ENCODE measurements at regions not wholly inside any gene's neighbourhood (a gene's known extent, or its start where the extent isn't known, plus 50 kb on each side); places are given as distances from the start of the nearest gene placed in this dataset.
A peak's percentile ranks its signal among the peaks of the same experiment; 100 is the strongest.

DNA sequence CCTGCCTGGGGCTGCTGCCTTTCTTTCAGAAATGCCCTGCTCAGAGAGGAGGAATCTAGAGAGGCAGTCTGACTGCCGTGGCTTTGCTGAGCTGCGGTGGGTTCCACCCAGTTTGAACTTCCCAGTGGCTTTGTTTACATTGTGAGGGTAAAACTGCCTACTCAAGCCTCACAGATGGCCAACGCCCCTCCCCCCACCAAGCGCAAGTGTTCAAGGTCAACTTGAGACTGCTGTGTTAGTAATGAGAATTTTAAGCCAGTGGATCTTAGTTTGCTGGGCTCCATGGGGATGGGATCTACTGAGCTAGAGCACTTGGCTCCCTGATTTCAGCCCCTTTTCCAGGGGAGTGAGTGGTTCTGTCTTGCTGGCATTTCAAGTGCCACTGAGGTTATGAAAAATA is 819.2 kb downstream of the NLGN4Y start:
- TF ChIP-seq, protein P1, sequence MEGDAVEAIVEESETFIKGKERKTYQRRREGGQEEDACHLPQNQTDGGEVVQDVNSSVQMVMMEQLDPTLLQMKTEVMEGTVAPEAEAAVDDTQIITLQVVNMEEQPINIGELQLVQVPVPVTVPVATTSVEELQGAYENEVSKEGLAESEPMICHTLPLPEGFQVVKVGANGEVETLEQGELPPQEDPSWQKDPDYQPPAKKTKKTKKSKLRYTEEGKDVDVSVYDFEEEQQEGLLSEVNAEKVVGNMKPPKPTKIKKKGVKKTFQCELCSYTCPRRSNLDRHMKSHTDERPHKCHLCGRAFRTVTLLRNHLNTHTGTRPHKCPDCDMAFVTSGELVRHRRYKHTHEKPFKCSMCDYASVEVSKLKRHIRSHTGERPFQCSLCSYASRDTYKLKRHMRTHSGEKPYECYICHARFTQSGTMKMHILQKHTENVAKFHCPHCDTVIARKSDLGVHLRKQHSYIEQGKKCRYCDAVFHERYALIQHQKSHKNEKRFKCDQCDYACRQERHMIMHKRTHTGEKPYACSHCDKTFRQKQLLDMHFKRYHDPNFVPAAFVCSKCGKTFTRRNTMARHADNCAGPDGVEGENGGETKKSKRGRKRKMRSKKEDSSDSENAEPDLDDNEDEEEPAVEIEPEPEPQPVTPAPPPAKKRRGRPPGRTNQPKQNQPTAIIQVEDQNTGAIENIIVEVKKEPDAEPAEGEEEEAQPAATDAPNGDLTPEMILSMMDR (IDR thresholded peaks at IDR 0.05; ENCODE audit: low read length, missing control alignments): no peak
- H3K4me3 ChIP-seq (replicated peaks; ENCODE audit: low read depth, low read length): no peak overlapping the region
- DNase-seq (ENCODE audit: low read depth): no peak

DNA sequence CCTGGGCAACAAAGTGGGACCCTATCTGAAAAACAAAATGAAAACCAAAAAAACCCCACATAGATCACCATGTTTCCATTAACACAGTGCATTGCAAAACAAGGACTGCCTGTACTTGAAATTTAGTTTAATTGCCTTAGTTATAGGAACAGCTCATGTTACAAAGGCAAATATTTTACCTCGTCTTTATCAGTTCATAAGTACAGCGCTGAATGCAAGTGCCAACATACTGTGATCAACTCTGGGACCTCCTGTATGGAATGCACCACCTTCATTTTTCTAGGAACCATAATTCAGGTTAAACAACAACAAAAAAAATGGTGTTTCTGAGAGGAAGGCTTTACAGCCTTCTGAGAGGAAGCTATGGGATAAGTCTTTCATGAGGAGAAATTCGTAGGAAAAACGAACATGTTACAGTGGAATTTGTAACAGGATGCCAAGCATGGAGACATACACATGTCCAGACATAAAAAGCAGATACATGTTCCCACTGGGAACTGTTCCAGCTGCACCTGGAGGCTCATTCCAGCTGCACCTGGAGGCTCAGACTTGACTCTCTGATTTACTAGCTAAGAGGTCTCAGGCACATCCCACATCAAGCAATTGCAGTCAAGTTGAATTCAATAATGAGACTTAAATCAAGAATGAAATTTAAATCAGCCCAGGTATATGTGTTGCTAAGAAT is 821.3 kb downstream of the NLGN4Y start:
- DNase-seq (ENCODE audit: low read depth): no peak
- no peak overlapping the region for H3K4me3 ChIP-seq (replicated peaks; ENCODE audit: low read depth, low read length)
- TF ChIP-seq, protein P1 (IDR thresholded peaks at IDR 0.05; ENCODE audit: low read length, missing control alignments): no peak

DNA sequence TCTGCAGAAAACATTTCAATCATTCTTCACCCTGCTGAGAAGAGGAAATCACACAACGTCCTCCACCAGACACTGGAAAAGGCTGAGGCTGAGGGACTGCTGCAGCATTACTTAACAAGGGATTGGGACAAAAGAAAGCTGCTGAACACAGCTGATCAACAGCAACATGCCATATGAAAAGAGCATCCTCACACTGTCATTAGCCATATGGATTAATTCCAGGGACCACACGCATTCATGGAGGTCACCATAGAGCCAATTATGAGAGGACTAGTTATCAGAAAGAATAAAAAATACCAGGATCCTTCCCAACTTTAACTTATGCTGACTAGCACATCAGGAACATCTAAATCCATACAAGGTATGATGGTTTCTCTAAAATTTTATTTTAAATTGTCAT is 825.0 kb downstream of the NLGN4Y start:
- DNase-seq (ENCODE audit: low read depth): no peak
- no peak overlapping the region for H3K4me3 ChIP-seq (replicated peaks; ENCODE audit: low read depth, low read length)
- TF ChIP-seq, protein P1 (IDR thresholded peaks at IDR 0.05; ENCODE audit: low read length, missing control alignments): no peak

DNA sequence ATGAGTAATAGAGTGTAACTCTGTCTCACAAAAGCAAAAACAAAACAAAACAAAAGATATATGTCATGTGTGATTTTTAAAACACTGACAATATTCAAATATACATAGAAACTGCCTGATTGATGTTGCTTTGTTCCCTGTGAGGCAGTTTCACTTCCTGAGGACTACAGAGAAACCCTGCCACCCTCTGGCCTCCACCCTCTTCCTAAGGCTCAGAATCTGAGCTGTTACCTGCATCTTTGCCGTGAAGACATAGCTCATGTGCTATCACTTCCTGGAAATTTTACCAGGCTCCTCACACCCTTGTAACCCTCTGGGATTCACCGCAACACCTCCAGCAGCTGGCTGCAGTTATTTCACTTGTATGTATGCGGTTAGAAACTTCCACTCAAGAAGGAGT is 831.0 kb downstream of the NLGN4Y start:
- peak; percentile 0 for DNase-seq (ENCODE audit: low read depth)
- no peak overlapping the region for H3K4me3 ChIP-seq (replicated peaks; ENCODE audit: low read depth, low read length)
- TF ChIP-seq, protein P1 (IDR thresholded peaks at IDR 0.05; ENCODE audit: low read length, missing control alignments): no peak

DNA sequence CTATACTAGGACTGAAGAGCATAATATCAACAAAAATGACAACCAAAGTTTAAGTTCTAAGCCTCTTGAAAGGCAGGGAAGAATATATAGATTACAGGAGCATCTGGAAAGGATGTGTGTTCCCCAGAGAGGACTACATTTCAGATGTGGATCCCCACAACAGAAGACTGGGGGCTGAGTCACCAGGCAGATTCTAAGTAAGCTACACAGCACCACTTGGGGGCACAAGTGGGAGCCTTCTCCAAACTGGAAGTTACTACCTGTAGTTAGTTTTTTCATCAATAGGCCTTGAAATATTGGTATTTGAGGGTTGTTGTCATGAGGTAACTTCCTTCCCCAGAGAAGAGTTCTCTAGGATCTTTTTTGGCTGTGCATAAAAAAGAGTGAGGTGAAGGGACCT is 836.1 kb downstream of the NLGN4Y start:
- TF ChIP-seq, protein P1 (IDR thresholded peaks at IDR 0.05; ENCODE audit: low read length, missing control alignments): no peak
- no peak for DNase-seq (ENCODE audit: low read depth)

DNA sequence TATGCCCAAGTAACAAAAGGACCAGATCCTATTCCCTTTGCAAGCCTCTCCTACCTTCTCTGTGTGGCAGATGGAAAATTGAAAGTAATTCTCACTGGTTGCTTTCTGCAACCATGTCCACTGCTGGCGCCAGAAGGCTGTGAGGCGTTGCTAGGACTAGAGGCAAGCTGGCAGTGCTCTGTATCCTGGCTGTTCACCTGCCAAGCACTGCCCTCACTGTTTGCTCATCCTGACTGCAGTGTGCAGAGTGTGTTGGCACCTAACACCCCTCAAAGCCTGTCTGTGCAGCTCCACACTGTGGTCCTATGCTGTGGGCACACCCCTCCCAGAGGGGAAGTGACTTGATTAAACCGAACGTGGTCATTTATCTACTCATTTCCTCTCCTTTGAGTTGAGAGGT is 840.7 kb downstream of the NLGN4Y start:
- no peak overlapping the region for H3K4me3 ChIP-seq (replicated peaks; ENCODE audit: low read depth, low read length)
- TF ChIP-seq, protein P1 (IDR thresholded peaks at IDR 0.05; ENCODE audit: low read length, missing control alignments): no peak
- no peak for DNase-seq (ENCODE audit: low read depth)

More for the DNA sequence above, 836.1 kb downstream of the NLGN4Y start:
- H3K4me3 ChIP-seq (replicated peaks; ENCODE audit: low read depth, low read length): no peak overlapping the region

DNA sequence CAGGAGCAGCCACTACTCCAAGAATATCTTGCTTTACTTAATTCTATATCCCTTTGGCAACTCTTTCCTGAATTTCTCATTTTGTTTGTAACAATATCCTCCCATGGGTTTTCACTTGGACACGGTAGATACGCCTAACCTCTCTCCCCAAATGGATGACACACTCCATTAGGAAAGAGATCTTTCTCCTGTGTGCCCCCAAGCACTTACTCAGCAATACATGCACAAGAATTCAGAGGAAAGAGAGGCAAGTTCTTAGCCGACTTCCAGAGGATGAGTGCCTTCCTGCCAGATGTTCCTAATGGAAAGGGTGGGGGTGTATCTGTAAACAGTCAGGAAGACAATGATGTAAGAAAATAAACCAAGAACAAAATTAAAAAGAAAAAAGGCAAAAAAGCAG is 844.5 kb downstream of the NLGN4Y start:
- no peak overlapping the region for H3K4me3 ChIP-seq (replicated peaks; ENCODE audit: low read depth, low read length)
- TF ChIP-seq, protein P1 (IDR thresholded peaks at IDR 0.05; ENCODE audit: low read length, missing control alignments): no peak
- DNase-seq (ENCODE audit: low read depth): no peak
